GM21576 (cell line): ENCODE measurements at regions not wholly inside any gene's neighbourhood (a gene's known extent, or its start where the extent isn't known, plus 50 kb on each side); places are given as distances from the start of the nearest gene placed in this dataset.
A peak's percentile ranks its signal among the peaks of the same experiment; 100 is the strongest.
"Not testable (repeated sequence)": the region's sequence is repeated elsewhere in the genome, so short reads cannot be mapped to it uniquely, and the experiment has no call there.

Source experiments
- ATAC-seq: cut with Tn5 transposase; IDR thresholded peaks from one replicate; pipeline ENCODE4 v1.9.1; 2021; ENCODE audit warnings: mild to moderate bottlenecking, moderate library complexity; ENCODE audit not compliant: unreplicated experiment

- not testable (repeated sequence) for ATAC-seq
Measured at GRCh38 chr16:29355339-29356059, 51.0 kb downstream of the NPIPB11 start.

DNA sequence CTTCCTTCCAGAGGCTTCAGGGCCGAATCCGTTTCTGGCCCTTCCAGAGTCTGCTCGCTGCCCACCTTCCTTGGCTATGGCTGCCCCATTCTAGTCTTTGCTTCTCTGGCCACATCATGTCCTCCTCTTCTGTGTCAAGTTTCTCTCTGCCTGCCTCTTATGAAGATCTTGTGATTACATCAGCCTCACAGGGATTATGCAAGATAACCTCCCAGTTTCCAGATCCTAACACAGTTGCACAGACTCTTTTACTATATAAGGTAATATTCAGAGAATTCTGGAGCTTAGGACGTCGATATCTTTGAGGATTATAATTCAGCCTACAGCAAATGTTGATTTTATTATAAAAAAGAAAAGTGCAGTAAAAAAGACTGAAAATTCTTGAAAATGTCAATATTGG, 52.1 kb downstream of the NPIPB11 start:
- ATAC-seq = not testable (repeated sequence)

GRCh38 chr16:29352617-29352999, 53.9 kb downstream of the NPIPB11 start:
- ATAC-seq = not testable (repeated sequence)

DNA sequence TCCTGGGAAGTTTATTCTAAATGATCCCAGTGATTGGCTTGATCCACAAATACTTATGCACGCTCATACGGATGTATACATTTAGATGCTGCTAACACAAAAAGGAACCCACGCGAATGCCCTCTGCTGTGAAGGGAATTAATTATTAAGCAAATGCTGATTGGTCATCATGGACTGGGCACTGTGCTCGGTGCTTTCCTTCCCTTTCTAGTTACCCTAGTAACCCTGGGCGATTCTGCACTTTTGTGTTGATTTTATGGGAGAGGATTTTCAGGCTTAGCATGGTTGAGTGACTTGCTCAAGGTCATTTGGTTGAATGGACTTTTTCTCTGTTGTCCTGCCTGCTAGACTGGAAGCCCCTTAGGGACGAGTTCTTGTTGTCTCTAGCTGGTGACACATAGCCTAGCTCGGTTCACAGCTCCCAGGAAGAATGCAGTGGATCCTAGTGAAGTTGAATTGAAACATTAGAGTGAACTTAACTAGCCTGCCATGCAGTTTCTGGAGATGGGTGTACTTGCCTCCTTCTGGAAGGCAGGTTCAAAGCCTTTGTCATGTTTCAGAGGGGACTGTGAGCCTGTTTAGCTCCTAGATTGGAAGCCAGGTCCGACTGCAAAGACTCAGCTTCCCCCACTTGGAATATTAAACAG, 54.4 kb downstream of the NPIPB11 start:
- not testable (repeated sequence) for ATAC-seq

DNA sequence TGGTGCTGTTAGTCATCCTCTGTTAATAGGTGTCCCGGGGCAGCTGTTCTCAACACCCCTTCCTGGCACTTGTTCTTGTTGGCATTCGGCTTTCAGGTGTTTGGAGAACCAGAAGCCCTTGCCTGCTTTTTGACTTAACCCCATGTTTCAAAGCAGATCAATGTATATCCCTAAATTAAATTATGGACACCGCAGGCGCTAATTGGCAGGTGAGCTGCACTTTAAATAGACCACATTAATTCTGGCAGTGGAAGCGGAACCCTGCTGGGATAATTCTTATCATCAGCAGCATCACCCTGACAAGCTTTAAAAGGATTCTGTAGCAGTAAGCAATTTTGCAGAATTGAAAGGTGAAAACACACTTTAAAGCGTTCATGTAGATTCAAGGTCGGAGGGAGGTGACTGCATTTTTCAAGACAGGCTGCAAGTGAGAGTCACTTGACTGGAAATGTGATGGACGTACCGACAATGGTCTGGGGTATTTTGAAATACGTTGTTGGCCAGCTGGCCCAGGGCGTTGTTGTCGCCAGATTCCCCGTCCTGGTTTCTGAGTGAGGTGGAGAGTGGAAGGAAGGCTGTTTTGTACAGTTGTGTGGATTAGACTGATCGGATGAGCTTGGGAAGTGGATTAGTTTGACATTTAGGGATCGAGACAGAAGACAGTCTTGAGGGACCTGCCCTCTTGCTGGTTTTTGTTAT, 55.1 kb downstream of the NPIPB11 start:
- not testable (repeated sequence) for ATAC-seq

- not testable (repeated sequence) for ATAC-seq
Measured at GRCh38 chr16:29349966-29350365, 56.5 kb downstream of the NPIPB11 start.

GRCh38 chr16:29348748-29349147, 57.8 kb downstream of the NPIPB11 start:
- not testable (repeated sequence) for ATAC-seq

DNA sequence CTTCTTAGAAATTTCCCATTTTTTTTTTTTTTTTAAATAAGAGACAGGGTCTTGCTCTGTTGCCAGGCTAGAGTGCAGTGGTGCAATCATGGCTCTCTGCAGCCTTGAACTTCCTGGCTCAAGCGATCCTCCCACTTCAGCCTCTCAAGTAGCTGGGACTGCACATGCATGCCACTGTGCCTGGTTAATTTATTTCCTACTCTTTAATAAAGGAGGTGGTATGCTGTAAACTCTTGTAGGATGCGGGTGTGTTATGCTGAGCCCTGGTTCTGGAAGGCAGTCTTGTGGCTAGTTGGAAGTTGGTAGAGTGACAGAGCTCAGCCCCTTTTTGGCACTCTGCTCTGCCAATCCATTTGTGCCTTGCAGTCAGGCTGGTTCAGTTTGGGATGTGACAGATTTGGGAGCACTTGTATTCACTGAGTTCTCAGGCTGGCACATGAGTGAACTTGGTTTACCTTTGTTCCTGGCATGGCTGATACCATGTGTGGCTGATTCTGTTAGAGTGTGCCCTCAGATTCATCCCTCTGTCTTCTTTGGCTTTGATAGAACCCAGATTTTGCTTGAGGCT, 58.3 kb downstream of the NPIPB11 start:
- ATAC-seq = not testable (repeated sequence)

- not testable (repeated sequence) for ATAC-seq
Measured at GRCh38 chr16:29346796-29347580, 59.5 kb downstream of the NPIPB11 start.

GRCh38 chr16:29346203-29346602, 60.3 kb downstream of the NPIPB11 start:
- peak; percentile 50 for ATAC-seq

DNA sequence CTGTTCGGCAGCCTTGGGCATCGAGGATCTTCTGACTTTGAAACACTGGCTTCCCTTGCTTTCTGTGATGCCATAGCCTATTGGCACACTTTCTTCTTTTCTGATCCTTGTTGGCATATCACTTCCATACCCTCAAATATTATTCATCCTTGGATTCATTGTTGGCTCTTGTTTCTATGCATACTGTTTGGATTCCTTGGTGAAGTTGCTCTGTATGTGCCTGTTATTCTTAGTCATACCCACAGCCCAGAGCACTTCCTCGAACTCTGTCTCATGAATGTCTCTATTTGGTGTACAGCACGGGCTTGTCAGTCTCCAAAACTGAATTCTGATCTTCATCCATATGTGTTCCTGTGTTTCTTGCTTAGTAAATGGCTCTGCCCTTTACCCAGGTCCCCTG, 63.6 kb downstream of the NPIPB11 start:
- not testable (repeated sequence) for ATAC-seq

GRCh38 chr16:29340779-29341438, 65.6 kb downstream of the NPIPB11 start:
- not testable (repeated sequence) for ATAC-seq

DNA sequence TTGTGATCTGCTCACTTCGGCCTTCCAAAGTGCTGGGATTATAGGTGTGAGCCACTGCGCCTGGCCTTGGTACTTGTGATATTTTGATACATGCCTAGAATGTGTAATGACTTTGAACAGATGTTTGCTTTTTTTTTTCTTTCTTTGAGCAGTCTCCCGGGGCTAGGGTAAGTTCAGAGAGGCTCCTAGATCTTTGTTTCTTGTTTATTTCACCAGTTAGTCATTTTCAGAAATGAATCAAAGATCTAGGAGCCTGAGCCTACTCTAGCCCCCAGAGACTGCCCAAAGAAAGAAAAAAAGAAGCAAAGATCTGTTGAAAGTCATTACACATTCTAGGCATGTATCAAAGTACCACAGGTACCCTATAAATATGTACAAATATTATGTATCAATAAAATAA, 66.3 kb downstream of the NPIPB11 start:
- not testable (repeated sequence) for ATAC-seq

DNA sequence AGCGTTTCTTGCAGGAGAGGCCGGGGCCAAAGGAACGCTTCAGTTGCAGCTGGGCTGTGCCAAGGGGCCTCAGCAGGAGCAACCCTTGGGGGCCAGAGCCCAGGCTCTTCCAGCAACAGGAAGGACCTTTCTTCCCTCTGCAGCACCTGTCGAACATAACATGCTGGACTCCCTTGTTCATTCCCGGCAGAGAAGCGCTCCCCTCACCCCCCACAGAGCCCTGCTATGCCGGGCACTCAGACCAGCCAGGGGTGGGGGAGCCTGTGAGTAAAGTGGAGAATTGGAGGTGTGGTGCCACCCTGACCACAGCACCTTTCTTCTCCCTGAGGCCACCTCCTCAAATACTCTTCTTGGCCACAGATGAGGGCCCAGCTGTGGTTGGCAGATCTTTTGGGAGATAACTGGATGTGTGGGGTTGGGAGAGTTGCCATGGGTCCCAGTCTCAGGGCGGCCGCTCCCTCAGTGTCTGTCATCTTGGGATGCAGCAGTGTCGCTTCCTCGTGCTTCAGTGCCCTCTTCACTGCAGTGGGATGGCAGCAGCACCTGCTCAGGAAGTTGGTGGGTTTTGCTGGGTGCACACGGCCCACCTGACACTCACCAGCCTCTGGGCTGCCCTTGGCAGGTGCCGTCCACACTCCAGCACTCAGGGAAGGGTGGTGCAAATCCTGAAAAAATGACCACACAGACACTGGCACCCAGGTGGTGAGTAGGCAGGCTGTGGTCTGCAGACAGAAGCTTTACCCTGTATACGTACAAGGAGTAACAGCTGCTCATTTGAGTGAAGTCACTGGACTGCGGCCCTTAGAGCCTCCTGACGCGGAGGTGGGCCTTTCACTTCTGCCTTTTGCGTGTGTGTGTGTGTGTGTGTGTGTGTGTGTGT, 67.5 kb downstream of the NPIPB11 start:
- ATAC-seq = peak; percentile 75

GRCh38 chr16:29337385-29337901, 69.1 kb downstream of the NPIPB11 start:
- not testable (repeated sequence) for ATAC-seq

DNA sequence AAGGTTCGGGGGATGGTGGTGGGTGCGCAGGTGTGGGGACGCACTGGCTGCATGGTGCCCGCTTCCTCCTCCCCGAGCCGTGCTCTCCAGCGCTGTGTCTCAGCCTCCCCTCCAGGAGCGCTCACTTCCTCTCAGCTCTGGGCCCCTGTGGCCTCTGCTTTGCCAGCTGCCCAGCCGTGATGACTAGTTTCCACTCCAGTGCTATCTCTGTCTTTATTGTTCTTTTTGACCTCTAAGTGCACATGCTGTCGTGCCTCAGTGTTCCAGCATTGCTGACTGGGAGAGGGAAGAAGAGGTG, 71.0 kb downstream of the NPIPB11 start:
- ATAC-seq = not testable (repeated sequence)

DNA sequence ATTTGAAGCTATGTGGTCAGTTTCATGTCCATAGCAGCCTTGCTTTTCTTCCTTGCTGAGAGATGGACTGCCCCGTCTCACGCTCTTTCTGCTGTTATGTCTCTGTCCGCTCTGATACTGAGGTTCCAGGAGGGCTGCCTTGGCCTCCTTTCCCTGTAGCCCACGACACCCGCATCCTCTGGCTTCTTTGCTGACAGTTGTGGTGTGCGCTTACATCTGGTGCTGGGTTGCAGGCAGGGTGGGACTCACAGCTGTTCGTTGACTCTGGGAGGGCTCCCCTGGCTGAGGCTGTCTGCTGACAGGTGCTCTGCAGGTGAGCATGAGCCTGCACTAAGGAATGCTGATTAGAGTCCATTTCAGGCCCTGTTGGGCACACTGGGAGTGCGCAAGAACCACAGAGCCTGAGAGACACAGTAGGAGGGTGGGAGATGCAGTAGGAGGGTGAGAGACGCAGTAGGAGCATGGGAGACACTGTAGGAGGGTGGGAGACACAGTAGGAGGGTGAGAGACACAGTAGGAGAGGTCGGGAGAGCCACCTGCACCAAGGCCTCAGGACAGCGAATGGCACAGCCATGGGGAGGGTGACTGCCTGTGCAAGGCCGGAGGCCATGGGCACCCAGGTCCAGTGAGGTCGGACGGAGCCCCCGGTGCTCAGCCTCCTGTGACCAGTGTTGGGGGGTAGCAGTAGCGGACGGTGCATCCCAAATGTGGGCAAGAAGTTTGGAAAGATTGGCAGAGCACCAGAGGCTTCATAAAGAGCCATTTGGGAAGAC, 71.5 kb downstream of the NPIPB11 start:
- not testable (repeated sequence) for ATAC-seq

GRCh38 chr16:29333492-29334097, 72.9 kb downstream of the NPIPB11 start:
- ATAC-seq = not testable (repeated sequence)
